Trophoblast cell (in vitro differentiated cells and primary cell): ENCODE measurements at regions not wholly inside any gene's neighbourhood (a gene's known extent, or its start where the extent isn't known, plus 50 kb on each side); places are given as distances from the start of the nearest gene placed in this dataset.

Source experiments
- DNase-seq, 2 donors: peaks; one replicate each; pipeline ENCODE4 v3.0.0-alpha.2; 2016
- H2AFZ ChIP-seq: 2 replicates; pipeline ENCODE4 v1.6.1; 2013; ENCODE audit warnings: low read length, moderate library complexity, mild to moderate bottlenecking; ENCODE audit not compliant: insufficient read depth, poor library complexity
- H2AK5ac ChIP-seq: 2 replicates; pipeline ENCODE4 v1.6.1; 2013; ENCODE audit warnings: mild to moderate bottlenecking, low read length
- H2BK120ac ChIP-seq: 2 replicates; pipeline ENCODE4 v1.6.1; 2013; ENCODE audit warnings: low read length, mild to moderate bottlenecking, moderate library complexity; ENCODE audit not compliant: insufficient read depth, poor library complexity
- H2BK12ac ChIP-seq: 2 replicates; pipeline ENCODE4 v1.6.1; 2013; ENCODE audit warnings: mild to moderate bottlenecking, low read length, moderate library complexity
- H2BK5ac ChIP-seq: 2 replicates; pipeline ENCODE4 v1.6.1; 2013; ENCODE audit warnings: low read length, low read depth, moderate library complexity, mild to moderate bottlenecking; ENCODE audit not compliant: poor library complexity
- H3K14ac ChIP-seq: 2 replicates; pipeline ENCODE4 v1.6.1; 2013; ENCODE audit warnings: mild to moderate bottlenecking, low read length
- H3K18ac ChIP-seq: 2 replicates; pipeline ENCODE4 v1.6.1; 2013; ENCODE audit warnings: mild to moderate bottlenecking, low read length
- H3K23ac ChIP-seq: 2 replicates; pipeline ENCODE4 v1.6.1; 2013; ENCODE audit warnings: low read length
- H3K27ac ChIP-seq: 2 replicates; pipeline ENCODE4 v1.5.1; 2013; ENCODE audit warnings: low read depth, mild to moderate bottlenecking, inconsistent platforms, low read length, moderate library complexity
- H3K27me3 ChIP-seq: 2 replicates; pipeline ENCODE4 v1.6.1; 2013; ENCODE audit warnings: inconsistent platforms, mild to moderate bottlenecking, low read length, moderate library complexity; ENCODE audit not compliant: insufficient read depth
- H3K36me3 ChIP-seq, 2 experiments: 1 replicate in 1 of 2; 2 replicates in 1 of 2; pipeline ENCODE4 v1.6.1; 2013; ENCODE audit warnings: low read length in 2 of 2, mild to moderate bottlenecking in 2 of 2, moderate library complexity in 1 of 2; ENCODE audit not compliant: insufficient read depth in 2 of 2, control insufficient read depth in 1 of 2
- H3K4ac ChIP-seq: 2 replicates; pipeline ENCODE4 v1.6.1; 2013; ENCODE audit warnings: low read depth, mild to moderate bottlenecking, low read length, moderate library complexity
- H3K4me1 ChIP-seq, 2 experiments: 1 replicate in 1 of 2; 2 replicates in 1 of 2; pipeline ENCODE4 v1.6.1; 2013; ENCODE audit warnings: low read length in 2 of 2, mild to moderate bottlenecking in 2 of 2, moderate library complexity in 1 of 2; ENCODE audit not compliant: insufficient read depth in 2 of 2, control insufficient read depth in 1 of 2
- H3K4me2 ChIP-seq: 2 replicates; pipeline ENCODE4 v1.6.1; 2013; ENCODE audit warnings: inconsistent platforms, mild to moderate bottlenecking, low read length, moderate library complexity
- H3K4me3 ChIP-seq: 2 replicates; pipeline ENCODE4 v1.5.1; 2013; ENCODE audit warnings: mild to moderate bottlenecking, low read depth, low read length, inconsistent platforms
- H3K79me1 ChIP-seq: one replicate; pipeline ENCODE4 v1.6.1; 2013; ENCODE audit warnings: low read length
- H3K79me2 ChIP-seq: 2 replicates; pipeline ENCODE4 v1.6.1; 2013; ENCODE audit warnings: low read length, mild to moderate bottlenecking; ENCODE audit not compliant: control insufficient read depth, insufficient read depth, poor library complexity
- H3K9ac ChIP-seq: 2 replicates; pipeline ENCODE4 v1.6.1; 2013; ENCODE audit warnings: mild to moderate bottlenecking, low read length
- H3K9me3 ChIP-seq: 2 replicates; pipeline ENCODE4 v1.6.1; 2013; ENCODE audit warnings: low read depth, mild to moderate bottlenecking, control low read depth, inconsistent platforms, low read length; ENCODE audit not compliant: insufficient read depth
- H4K12ac ChIP-seq: 2 replicates; pipeline ENCODE4 v1.6.1; 2013; ENCODE audit warnings: low read depth, mild to moderate bottlenecking, low read length, moderate library complexity
- H4K8ac ChIP-seq: 2 replicates; pipeline ENCODE4 v1.6.1; 2013; ENCODE audit warnings: low read depth, mild to moderate bottlenecking, low read length, moderate library complexity
- H4K91ac ChIP-seq: one replicate; pipeline ENCODE4 v1.6.1; 2013; ENCODE audit warnings: low read depth, mild to moderate bottlenecking, low read length, moderate library complexity
- WGBS: extraction: QIAGEN DNeasy Blood & Tissue Kit; methylation state at CpG from one replicate; pipeline ENCODE4 v1.1.7; 2013; ENCODE audit warnings: missing lambda C conversion rate; ENCODE audit not compliant: insufficient read length, insufficient coverage; ENCODE audit errors: extremely low coverage; 5-methylcytosine and 5-hydroxymethylcytosine counted together

- peaks cover 9% of the 10 kb centered on the region for H3K79me2 ChIP-seq
- H4K8ac ChIP-seq: peak overlapping the region; percentile 77
- peak overlapping the region; percentile 48 for H3K18ac ChIP-seq
- no peaks in the 10 kb centered on the region for H3K9me3 ChIP-seq
- peak overlapping the region; percentile 65 for H4K91ac ChIP-seq
- H3K79me1 ChIP-seq: peaks cover 18% of the 10 kb centered on the region
- peak overlapping the region; percentile 26 for H2BK120ac ChIP-seq
- peak overlapping the region; percentile 27 for H2AFZ ChIP-seq
- peak overlapping the region; percentile 84 for H3K9ac ChIP-seq
- H3K23ac ChIP-seq: no peak overlapping the region
- no peaks in the 10 kb centered on the region for H3K36me3 ChIP-seq
- no peaks in the 10 kb centered on the region for H3K27me3 ChIP-seq
- DNase-seq: peak; percentile 99
- H3K4ac ChIP-seq: peak overlapping the region; percentile 13
- peaks cover 2 to 5% of the 10 kb centered on the region in 2 experiments for H3K4me1 ChIP-seq
- H3K14ac ChIP-seq: peak overlapping the region; percentile 48
- H2BK12ac ChIP-seq: no peak overlapping the region
- H2AK5ac ChIP-seq: no peak overlapping the region
- H2BK5ac ChIP-seq: peak overlapping the region; percentile 95
- H3K27ac ChIP-seq: peak overlapping the region; percentile 93
- H4K12ac ChIP-seq: peak overlapping the region; percentile 20
- no CpG with 5 or more reads among the region's 67 CpGs for WGBS
- H3K4me3 ChIP-seq: peak overlapping the region; percentile 80
- H3K4me2 ChIP-seq: peak overlapping the region; percentile 93
Measured at GRCh38 chr1:244970744-244971551, 106.6 kb upstream of the HNRNPU start.

GRCh38 chr1:244970236-244970743, 105.9 kb upstream of the HNRNPU start:
- no CpG with 5 or more reads among the region's 55 CpGs for WGBS

DNA sequence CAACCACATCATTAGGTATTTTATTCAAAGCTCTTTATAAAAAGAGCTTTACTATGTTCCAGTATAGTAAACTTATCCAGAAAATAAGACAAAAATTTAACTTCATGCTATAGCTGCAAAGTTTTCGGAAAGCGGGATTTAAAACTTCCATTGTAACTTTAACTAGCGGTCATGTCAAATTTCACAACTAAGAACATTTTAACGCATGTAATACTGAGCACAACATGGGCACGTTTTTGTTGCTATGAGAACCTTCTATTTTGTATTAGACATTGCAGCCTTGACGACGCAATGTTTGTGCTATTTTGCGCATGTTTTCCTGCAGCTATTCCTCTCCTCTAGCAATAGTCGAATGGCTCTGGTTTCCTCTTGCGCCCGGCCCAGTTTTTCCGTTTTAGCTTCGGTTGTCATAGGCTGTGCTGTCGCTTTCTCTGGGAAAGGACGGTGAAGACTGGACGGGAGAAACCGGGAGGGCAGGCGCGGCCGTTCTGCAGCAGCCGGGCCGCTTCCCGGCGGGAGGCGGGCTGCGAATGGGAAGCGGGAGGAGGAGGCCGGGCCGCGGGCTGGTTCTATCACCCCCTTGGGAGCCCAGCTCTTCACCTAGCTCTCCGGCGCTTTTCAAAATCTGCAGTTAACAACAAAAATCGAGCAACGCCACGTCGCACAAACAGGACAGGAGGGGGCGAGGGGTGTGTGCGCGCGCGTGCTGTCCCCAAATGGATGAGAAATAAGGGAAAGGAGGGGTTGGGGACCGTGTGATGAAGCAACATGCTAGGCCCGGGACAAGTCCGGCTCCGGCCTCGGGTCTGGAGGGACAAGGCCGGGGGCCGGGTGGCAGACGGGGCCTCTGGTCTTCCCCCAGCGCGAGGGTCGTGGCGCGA, 105.3 kb upstream of the HNRNPU start:
- Histone ChIP-seq H3K9me3 (no peaks in the 10 kb centered on the region), H3K4me3 (peak overlapping the region; percentile 82), H2BK120ac (peak overlapping the region; percentile 56), H2BK12ac (no peak overlapping the region), H3K79me2 (peaks cover 9% of the 10 kb centered on the region), H3K9ac (peak overlapping the region; percentile 96), H4K8ac (peak overlapping the region; percentile 83), H3K4ac (peak overlapping the region; percentile 47), H3K4me1 (peaks cover 2 to 13% of the 10 kb centered on the region in 2 experiments), H3K14ac (peak overlapping the region; percentile 52), H3K18ac (peak overlapping the region; percentile 74), H4K12ac (peak overlapping the region; percentile 40), H3K27ac (peak overlapping the region; percentile 99), H3K79me1 (peaks cover 21% of the 10 kb centered on the region), H2AK5ac (peak overlapping the region; percentile 22), H4K91ac (peak overlapping the region; percentile 90), H3K23ac (no peak overlapping the region), H2BK5ac (peak overlapping the region; percentile 97), H2AFZ (peak overlapping the region; percentile 7), H3K27me3 (no peaks in the 10 kb centered on the region), H3K36me3 (no peaks in the 10 kb centered on the region), H3K4me2 (peak overlapping the region; percentile 89)
- DNase-seq: peak; percentile 91 to 98
- no CpG with 5 or more reads among the region's 54 CpGs for WGBS

More at GRCh38 chr1:244970236-244970743, 105.9 kb upstream of the HNRNPU start:
- peak overlapping the region; percentile 89 for H3K4me2 ChIP-seq
- peaks cover 9% of the 10 kb centered on the region for H3K79me2 ChIP-seq
- H4K91ac ChIP-seq: peak overlapping the region; percentile 90
- peak overlapping the region; percentile 91 for H2BK120ac ChIP-seq
- H2AK5ac ChIP-seq: no peak overlapping the region
- H3K4me1 ChIP-seq: peaks cover 2 to 8% of the 10 kb centered on the region in 2 experiments
- peak overlapping the region; percentile 72 for H4K12ac ChIP-seq
- H3K4ac ChIP-seq: peak overlapping the region; percentile 68
- no peaks in the 10 kb centered on the region for H3K27me3 ChIP-seq
- H3K23ac ChIP-seq: no peak overlapping the region
- peak in 1 of 2 donors; percentile 76 for DNase-seq
- H2BK12ac ChIP-seq: no peak overlapping the region
- peak overlapping the region; percentile 92 for H4K8ac ChIP-seq
- peak overlapping the region; percentile 99 for H3K27ac ChIP-seq
- H3K9me3 ChIP-seq: no peaks in the 10 kb centered on the region
- H3K4me3 ChIP-seq: peak overlapping the region; percentile 82
- peak overlapping the region; percentile 97 for H2BK5ac ChIP-seq
- peaks cover 18% of the 10 kb centered on the region for H3K79me1 ChIP-seq
- H2AFZ ChIP-seq: peak overlapping the region; percentile 93
- peak overlapping the region; percentile 97 for H3K18ac ChIP-seq
- H3K9ac ChIP-seq: peak overlapping the region; percentile 96
- H3K14ac ChIP-seq: peak overlapping the region; percentile 82
- no peaks in the 10 kb centered on the region for H3K36me3 ChIP-seq

DNA sequence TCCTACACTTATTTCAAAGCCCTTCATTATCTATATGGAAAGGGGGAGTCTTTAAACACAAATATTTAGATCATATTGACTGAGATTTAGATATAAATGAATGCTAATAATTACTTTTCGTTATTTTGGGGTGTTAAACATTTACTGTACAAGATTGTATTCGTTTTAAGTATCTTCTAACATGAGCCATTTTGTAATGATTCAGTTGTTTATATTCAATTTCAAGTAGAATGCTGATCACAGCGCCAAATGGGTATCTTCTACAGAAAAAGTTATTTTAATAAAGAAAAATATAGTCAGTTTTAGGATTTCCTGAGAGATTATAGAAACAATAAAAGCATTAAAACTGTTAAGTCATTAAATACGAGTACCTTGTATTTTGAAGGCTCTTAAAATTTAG, 104.5 kb upstream of the HNRNPU start:
- no peak overlapping the region for H2BK5ac ChIP-seq
- no peaks in the 10 kb centered on the region for H3K27me3 ChIP-seq
- no CpG with 5 or more reads among the region's 4 CpGs for WGBS

More for the DNA sequence above, 104.5 kb upstream of the HNRNPU start:
- H3K4ac ChIP-seq: no peak overlapping the region
- no peak overlapping the region for H3K18ac ChIP-seq
- no peak overlapping the region for H3K9ac ChIP-seq
- no peak overlapping the region for H2BK120ac ChIP-seq
- no peak overlapping the region for H2BK12ac ChIP-seq
- no peak overlapping the region for H3K4me3 ChIP-seq
- no peak overlapping the region for H3K14ac ChIP-seq
- no peak overlapping the region for H2AK5ac ChIP-seq
- H3K23ac ChIP-seq: no peak overlapping the region
- no peak overlapping the region for H2AFZ ChIP-seq
- peak overlapping the region; percentile 19 for H3K27ac ChIP-seq
- peaks cover 9% of the 10 kb centered on the region for H3K79me2 ChIP-seq
- no peak for DNase-seq
- H3K36me3 ChIP-seq: no peaks in the 10 kb centered on the region
- H4K8ac ChIP-seq: no peak overlapping the region
- H3K4me1 ChIP-seq: peaks cover 2 to 13% of the 10 kb centered on the region in 2 experiments
- no peak overlapping the region for H4K91ac ChIP-seq
- H3K79me1 ChIP-seq: peaks cover 25% of the 10 kb centered on the region
- H3K4me2 ChIP-seq: no peak overlapping the region
- no peak overlapping the region for H4K12ac ChIP-seq
- no peaks in the 10 kb centered on the region for H3K9me3 ChIP-seq
